IPS-18c (cell line): ENCODE measurements at regions not wholly inside any gene's neighbourhood (a gene's known extent, or its start where the extent isn't known, plus 50 kb on each side); places are given as distances from the start of the nearest gene placed in this dataset.

Experiments
- H3K4me3 ChIP-seq: 2 replicates; pipeline ENCODE4 v1.7.0; 2013; ENCODE audit warnings: low read depth, mild to moderate bottlenecking, low read length, moderate library complexity; ENCODE audit not compliant: insufficient read depth
- H3K9me3 ChIP-seq: one replicate; pipeline ENCODE4 v1.6.1; 2013; ENCODE audit warnings: mild to moderate bottlenecking, low read length, moderate library complexity; ENCODE audit not compliant: control insufficient read depth, insufficient read depth

GRCh38 chr5:3709068-3709716 is 113.6 kb downstream of the IRX1 start:
- Histone ChIP-seq H3K9me3 (no peaks in the 10 kb centered on the region), H3K4me3 (no peak overlapping the region)

- Histone ChIP-seq H3K9me3 (no peaks in the 10 kb centered on the region), H3K4me3 (no peak overlapping the region)
Measured at GRCh38 chr5:3709717-3710348, 114.2 kb downstream of the IRX1 start.

- peaks cover 6% of the 10 kb centered on the region for H3K9me3 ChIP-seq
- H3K4me3 ChIP-seq: no peak overlapping the region
Measured at GRCh38 chr5:3715062-3715461, 119.4 kb downstream of the IRX1 start.

- H3K9me3 ChIP-seq: no peaks in the 10 kb centered on the region
- no peak overlapping the region for H3K4me3 ChIP-seq
Measured at GRCh38 chr5:3729631-3730030, 134.0 kb downstream of the IRX1 start.

GRCh38 chr5:3734632-3735031 is 139.0 kb downstream of the IRX1 start:
- Histone ChIP-seq H3K4me3 (no peak overlapping the region), H3K9me3 (no peaks in the 10 kb centered on the region)

- H3K4me3 ChIP-seq: no peak overlapping the region
- no peaks in the 10 kb centered on the region for H3K9me3 ChIP-seq
Measured at GRCh38 chr5:3736466-3736865, 140.8 kb downstream of the IRX1 start.

- Histone ChIP-seq H3K9me3 (no peaks in the 10 kb centered on the region), H3K4me3 (no peak overlapping the region)
Measured at GRCh38 chr5:3736926-3737325, 141.3 kb downstream of the IRX1 start.

- Histone ChIP-seq H3K4me3 (no peak overlapping the region), H3K9me3 (no peaks in the 10 kb centered on the region)
Measured at GRCh38 chr5:3738919-3739318, 143.3 kb downstream of the IRX1 start.

- H3K9me3 ChIP-seq: no peaks in the 10 kb centered on the region
- H3K4me3 ChIP-seq: no peak overlapping the region
Measured at GRCh38 chr5:3740546-3741373, 145.1 kb downstream of the IRX1 start.

- Histone ChIP-seq H3K9me3 (no peaks in the 10 kb centered on the region), H3K4me3 (no peak overlapping the region)
Measured at GRCh38 chr5:3741374-3741770, 145.7 kb downstream of the IRX1 start.

GRCh38 chr5:3742750-3743149 is 147.1 kb downstream of the IRX1 start:
- H3K4me3 ChIP-seq: no peak overlapping the region
- H3K9me3 ChIP-seq: peaks cover 2% of the 10 kb centered on the region

- Histone ChIP-seq H3K4me3 (no peak overlapping the region; the same call in 1 of the 2 replicates), H3K9me3 (peaks cover 4% of the 10 kb centered on the region)
Measured at GRCh38 chr5:3751846-3752245, 156.2 kb downstream of the IRX1 start.

GRCh38 chr5:3778000-3778550 is 182.4 kb downstream of the IRX1 start:
- no peaks in the 10 kb centered on the region for H3K9me3 ChIP-seq

GRCh38 chr5:3778945-3779344 is 183.3 kb downstream of the IRX1 start:
- H3K9me3 ChIP-seq: no peaks in the 10 kb centered on the region
- no peak overlapping the region for H3K4me3 ChIP-seq

More at GRCh38 chr5:3778000-3778550, 182.4 kb downstream of the IRX1 start:
- no peak overlapping the region for H3K4me3 ChIP-seq

- H3K9me3 ChIP-seq: no peaks in the 10 kb centered on the region
- H3K4me3 ChIP-seq: no peak overlapping the region
Measured at GRCh38 chr5:3780278-3780677, 184.6 kb downstream of the IRX1 start.

- Histone ChIP-seq H3K9me3 (no peaks in the 10 kb centered on the region), H3K4me3 (no peak overlapping the region)
Measured at GRCh38 chr5:3780907-3781306, 185.3 kb downstream of the IRX1 start.

GRCh38 chr5:3784854-3785253 is 189.2 kb downstream of the IRX1 start:
- H3K4me3 ChIP-seq: no peak overlapping the region
- H3K9me3 ChIP-seq: no peaks in the 10 kb centered on the region

GRCh38 chr5:3786165-3786564 is 190.5 kb downstream of the IRX1 start:
- H3K9me3 ChIP-seq: no peaks in the 10 kb centered on the region
- no peak overlapping the region for H3K4me3 ChIP-seq
